Vagina (tissue), 2 donors: ENCODE measurements at regions not wholly inside any gene's neighbourhood (a gene's known extent, or its start where the extent isn't known, plus 50 kb on each side); places are given as distances from the start of the nearest gene placed in this dataset.

Experiments
- CTCF ChIP-seq, 3 experiments: fragments of 450-650 bp in 2 of 3; fragments of 200-600 bp in 1 of 3; sonication (generic) in 1 of 3; IDR thresholded peaks; one replicate each; pipeline ENCODE4 v1.5.1; 2017 to 2019; ENCODE audit warnings: antibody characterized with exemption in 3 of 3, mild to moderate bottlenecking in 2 of 3, moderate library complexity in 2 of 3
- POLR2A ChIP-seq, 2 donors: fragments of 450-650 bp; IDR thresholded peaks; one replicate each; pipeline ENCODE4 v1.6.1; 2017; ENCODE audit warnings: antibody characterized with exemption in 2 of 2, mild to moderate bottlenecking in 2 of 2, moderate library complexity in 2 of 2
- POLR2AphosphoS5 ChIP-seq, 2 donors: sonication (generic); formaldehyde crosslinking; IDR thresholded peaks; one replicate each; pipeline ENCODE4 v1.9.0; 2017; ENCODE audit warnings: antibody characterized with exemption in 2 of 2, mild to moderate bottlenecking in 2 of 2, low read depth in 1 of 2; ENCODE audit not compliant: insufficient read depth in 1 of 2

DNA sequence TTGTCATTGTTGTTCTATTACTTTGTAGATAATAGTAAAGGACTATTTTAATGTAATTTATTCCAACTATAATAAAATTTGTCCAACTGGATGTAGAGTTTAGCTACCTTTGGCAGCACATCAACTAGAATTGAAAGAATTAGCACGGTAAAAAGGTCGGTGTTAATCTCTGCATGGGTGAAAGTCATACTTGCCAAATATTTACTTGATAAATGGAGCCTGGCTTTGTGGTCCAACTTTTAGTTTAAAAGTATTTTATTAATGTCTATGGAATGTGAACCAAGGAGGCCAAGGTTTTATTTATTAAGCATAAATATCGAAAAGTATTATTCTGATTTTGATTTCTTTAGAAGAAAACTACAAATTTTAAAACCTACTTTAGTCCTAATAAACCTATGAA, 1389.0 kb downstream of the PCDH9 start:
- no peak for TF ChIP-seq POLR2A (IDR thresholded peaks at IDR 0.05)
- no peak for TF ChIP-seq CTCF (IDR thresholded peaks at IDR 0.05)
- no peak for TF ChIP-seq POLR2AphosphoS5 (IDR thresholded peaks at IDR 0.05; ENCODE audit: insufficient read depth in 1 of 2, low read depth in 1 of 2)
